ENCODE measurements at regions not wholly inside any gene's neighbourhood (a gene's known extent, or its start where the extent isn't known, plus 50 kb on each side); places are given as distances from the start of the nearest gene placed in this dataset.

GRCh38 chr21:23384679-23385078, 2222.6 kb downstream of the MRPL39 start:
- Histone ChIP-seq H3F3A (replicated peaks; ENCODE audit: low read depth) (no peaks in the 10 kb centered on the region), H3K36me3 (ENCODE audit: insufficient read depth) (no peaks in the 10 kb centered on the region), H3K4me3 (peak overlapping the region; percentile 53), H3K9me2 (ENCODE audit: insufficient read depth) (no peaks in the 10 kb centered on the region), H3K79me2 (replicated peaks; ENCODE audit: insufficient read depth) (peaks cover 43% of the 10 kb centered on the region), H3K27me3 (ENCODE audit: insufficient read depth) (no peaks in the 10 kb centered on the region), H3K27ac (ENCODE audit: low read depth) (peak overlapping the region; percentile 82), H2AFZ (no peak overlapping the region), H3K4me2 (peak overlapping the region; percentile 68), H3K4me1 (ENCODE audit: insufficient read depth) (peaks cover 12% of the 10 kb centered on the region; the same call in 1 of the 2 replicates), H4K20me1 (replicated peaks; ENCODE audit: insufficient read depth) (no peaks in the 10 kb centered on the region)
- H3K9me3 Mint-ChIP-seq: peaks cover 7% of the 10 kb centered on the region
- peak overlapping the region; percentile 86 for H3K4me3 Mint-ChIP-seq
- H3K27me3 Mint-ChIP-seq (ENCODE audit: insufficient read depth, low read depth, poor library complexity): no peaks in the 10 kb centered on the region
- H3K27ac Mint-ChIP-seq: peak overlapping the region; percentile 97
- H3K4me1 Mint-ChIP-seq: peaks cover 18% of the 10 kb centered on the region
- no peak; the same call in 1 of the 2 replicates for TF ChIP-seq POLR2AphosphoS5 (IDR thresholded peaks at IDR 0.05; ENCODE audit: low read depth)
- peak; percentile 30; the same call in 1 of the 2 replicates for TF ChIP-seq NANOG (IDR thresholded peaks at IDR 0.05; ENCODE audit: borderline replicate concordance)
- TF ChIP-seq REST (IDR thresholded peaks at IDR 0.05; ENCODE audit: unreplicated experiment): no peak
- peak; percentile 92 for TF ChIP-seq ZNF462 (CRISPR knock-in tag; IDR thresholded peaks at IDR 0.05)
- TF ChIP-seq JUNB (IDR thresholded peaks at IDR 0.05; ENCODE audit: unreplicated experiment): no peak
- no peak for TF ChIP-seq STAT1 (IDR thresholded peaks at IDR 0.05; ENCODE audit: unreplicated experiment)
- TF ChIP-seq ZNF331 (CRISPR knock-in tag; IDR thresholded peaks at IDR 0.05; ENCODE audit: low read depth): no peak
- TF ChIP-seq EZH2phosphoT487 (IDR thresholded peaks at IDR 0.05; ENCODE audit: unreplicated experiment): no peak
- no peak for TF ChIP-seq ZNF114 (CRISPR knock-in tag; IDR thresholded peaks at IDR 0.05)
- no peak for TF ChIP-seq EZH2 (IDR thresholded peaks at IDR 0.05; ENCODE audit: low read depth, unreplicated experiment)
- no peak for TF ChIP-seq CREB1 (CRISPR knock-in tag; IDR thresholded peaks at IDR 0.05; ENCODE audit: low read depth)
- TF ChIP-seq CTCF (conservative IDR thresholded peaks at IDR 0.05; ENCODE audit: low read depth in 2 of 2): no peak
- TF ChIP-seq ETS1 (IDR thresholded peaks at IDR 0.05): peak; percentile 88
- peak; percentile 80 for ATAC-seq
- H3K36me3 Mint-ChIP-seq (ENCODE audit: low read depth): peaks cover 32% of the 10 kb centered on the region
- peak; percentile 74 for DNase-seq (ENCODE audit: low spot score)

Data from GM23338 (cell line).